MCF 10A (cell line): ENCODE measurements at regions not wholly inside any gene's neighbourhood (a gene's known extent, or its start where the extent isn't known, plus 50 kb on each side); places are given as distances from the start of the nearest gene placed in this dataset.

ENCODE experiments used
- BruUV-seq: library from RNA; stranded (reverse); fragments of 400-500 nt; replicated peaks from 2 replicates; lab custom pipeline; 2021; lab: Mats Ljungman, UMichigan
- CTCF ChIA-PET: fragments of 300-600 bp; sonication (Branson Sonifier 250); formaldehyde crosslinking; extraction: SDS; loops from one replicate; lab custom pipeline; 2021; ENCODE audit warnings: antibody characterized with exemption, inconsistent platforms; lab: Yijun Ruan, JAX
- POLR2A ChIA-PET: fragments of 300-600, 350-650 bp; sonication (Branson Sonifier 250); formaldehyde crosslinking; extraction: SDS; loops from one replicate; lab custom pipeline; 2020; ENCODE audit warnings: antibody characterized with exemption, inconsistent platforms; lab: Yijun Ruan, JAX
- DNase-seq: peaks from one replicate; pipeline ENCODE4 v3.0.0-alpha.2; 2018; ENCODE audit not compliant: unreplicated experiment
- H3K27ac Mint-ChIP-seq: one replicate; pipeline ENCODE4 v1.8.0; 2022; ENCODE audit warnings: mild to moderate bottlenecking, low read depth, mixed read lengths; ENCODE audit not compliant: unreplicated experiment
- H3K27me3 Mint-ChIP-seq: one replicate; pipeline ENCODE4 v1.8.0; 2022; ENCODE audit warnings: mixed read lengths; ENCODE audit not compliant: insufficient read depth, unreplicated experiment
- H3K36me3 Mint-ChIP-seq: one replicate; pipeline ENCODE4 v1.8.0; 2022; ENCODE audit warnings: mild to moderate bottlenecking, moderate library complexity, mixed read lengths; ENCODE audit not compliant: insufficient read depth, unreplicated experiment
- H3K4me1 Mint-ChIP-seq: one replicate; pipeline ENCODE4 v1.8.0; 2022; ENCODE audit warnings: mixed read lengths; ENCODE audit not compliant: insufficient read depth, unreplicated experiment
- H3K4me3 Mint-ChIP-seq: one replicate; pipeline ENCODE4 v1.8.0; 2022; ENCODE audit warnings: mild to moderate bottlenecking, moderate library complexity, mixed read lengths; ENCODE audit not compliant: unreplicated experiment
- H3K9me3 Mint-ChIP-seq: one replicate; pipeline ENCODE4 v1.8.0; 2022; ENCODE audit warnings: mixed read lengths; ENCODE audit not compliant: unreplicated experiment
- intact Hi-C: fragments of 100-400 bp; cut with micrococcal nuclease; formaldehyde crosslinking; loops from 2 replicates; pipeline ENCODE4 v1.14.1; 2022
- microRNA-seq: library from miRNA; unstranded; fragments of <30 nt; microRNA quantifications from one replicate; pipeline ENCODE4 v1.2.0, GENCODE V29; 2022
- TF ChIP-seq, protein P1 (sequence below): fragments of 200-600 bp; IDR thresholded peaks from one replicate; pipeline ENCODE4 v1.8.0; 2022; ENCODE audit warnings: antibody characterized with exemption, mild to moderate bottlenecking; ENCODE audit not compliant: unreplicated experiment

DNA sequence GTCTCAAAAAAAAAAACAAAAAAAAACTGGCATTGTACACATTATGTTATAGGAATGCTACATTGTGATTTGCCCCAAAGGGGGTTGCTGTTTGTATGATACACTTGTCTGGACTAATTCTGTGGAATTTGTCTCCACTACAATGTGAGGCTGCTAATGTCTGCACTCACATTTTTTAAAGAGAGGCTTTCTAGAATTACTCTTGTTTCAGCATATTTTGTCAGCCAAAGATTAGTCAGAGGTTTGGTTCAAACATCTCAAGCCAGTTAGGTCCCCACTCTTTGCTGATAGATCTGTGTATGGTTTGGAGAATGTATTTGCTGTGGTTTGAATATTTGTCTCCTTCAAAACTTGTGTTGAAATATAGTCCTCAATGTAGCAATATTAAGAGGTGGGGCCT is 59.3 kb upstream of the ZNF169 start:
- no peak for DNase-seq

GRCh38 chr9:94204174-94204573 is 54.9 kb upstream of the ZNF169 start:
- TF ChIP-seq, protein P1, sequence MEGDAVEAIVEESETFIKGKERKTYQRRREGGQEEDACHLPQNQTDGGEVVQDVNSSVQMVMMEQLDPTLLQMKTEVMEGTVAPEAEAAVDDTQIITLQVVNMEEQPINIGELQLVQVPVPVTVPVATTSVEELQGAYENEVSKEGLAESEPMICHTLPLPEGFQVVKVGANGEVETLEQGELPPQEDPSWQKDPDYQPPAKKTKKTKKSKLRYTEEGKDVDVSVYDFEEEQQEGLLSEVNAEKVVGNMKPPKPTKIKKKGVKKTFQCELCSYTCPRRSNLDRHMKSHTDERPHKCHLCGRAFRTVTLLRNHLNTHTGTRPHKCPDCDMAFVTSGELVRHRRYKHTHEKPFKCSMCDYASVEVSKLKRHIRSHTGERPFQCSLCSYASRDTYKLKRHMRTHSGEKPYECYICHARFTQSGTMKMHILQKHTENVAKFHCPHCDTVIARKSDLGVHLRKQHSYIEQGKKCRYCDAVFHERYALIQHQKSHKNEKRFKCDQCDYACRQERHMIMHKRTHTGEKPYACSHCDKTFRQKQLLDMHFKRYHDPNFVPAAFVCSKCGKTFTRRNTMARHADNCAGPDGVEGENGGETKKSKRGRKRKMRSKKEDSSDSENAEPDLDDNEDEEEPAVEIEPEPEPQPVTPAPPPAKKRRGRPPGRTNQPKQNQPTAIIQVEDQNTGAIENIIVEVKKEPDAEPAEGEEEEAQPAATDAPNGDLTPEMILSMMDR: no peak
- POLR2A ChIA-PET: no interaction called here
- H3K27me3 Mint-ChIP-seq: no peaks in the 10 kb centered on the region
- H3K36me3 Mint-ChIP-seq: peaks cover 41% of the 10 kb centered on the region
- intact Hi-C loops: no loop called here
- peaks cover 23% of the 10 kb centered on the region for H3K9me3 Mint-ChIP-seq
- BruUV-seq: no TSS peak
- no peak for DNase-seq
- no peak overlapping the region for H3K4me3 Mint-ChIP-seq
- no peak overlapping the region for H3K27ac Mint-ChIP-seq
- CTCF ChIA-PET: interaction anchor here (0.5 to 1.0 kb wide), 2 partner anchors 137 to 138 kb away, joined by 3 to 4 read pairs; no protein-coding TSS in a partner anchor
- no peaks in the 10 kb centered on the region for H3K4me1 Mint-ChIP-seq

More for the DNA sequence above, 59.3 kb upstream of the ZNF169 start:
- TF ChIP-seq, protein P1: no peak
- Mint-ChIP-seq H3K36me3 (peaks cover 80% of the 10 kb centered on the region), H3K27ac (no peak overlapping the region), H3K4me1 (no peaks in the 10 kb centered on the region), H3K9me3 (peaks cover 5% of the 10 kb centered on the region), H3K4me3 (no peak overlapping the region), H3K27me3 (no peaks in the 10 kb centered on the region)
- intact Hi-C loops: no loop called here
- BruUV-seq: no TSS peak
- ChIA-PET POLR2A (no interaction called here), CTCF (interaction anchor here (1.4 to 1.9 kb wide), 2 partner anchors 14 to 185 kb away, joined by 6 to 7 read pairs; no protein-coding TSS in a partner anchor)

GRCh38 chr9:94207781-94208180 is 51.3 kb upstream of the ZNF169 start:
- no TSS peak for BruUV-seq

More at GRCh38 chr9:94207781-94208180, 51.3 kb upstream of the ZNF169 start:
- ChIA-PET CTCF (interaction anchor here (0.6 kb wide), 1 partner anchor 28 kb away, joined by 3 read pairs; no protein-coding TSS in a partner anchor), POLR2A (interaction anchor here (0.7 kb wide), 1 partner anchor 12 kb away, joined by 3 read pairs; no protein-coding TSS in a partner anchor)
- Mint-ChIP-seq H3K4me1 (peaks cover 5% of the 10 kb centered on the region), H3K27me3 (no peaks in the 10 kb centered on the region), H3K9me3 (peaks cover 23% of the 10 kb centered on the region), H3K27ac (no peak overlapping the region), H3K4me3 (no peak overlapping the region), H3K36me3 (peaks cover 6% of the 10 kb centered on the region)
- intact Hi-C loops: no loop called here
- no peak for DNase-seq
- TF ChIP-seq, protein P1: no peak

Small RNA genes lying in the stretch of these regions (microRNA-seq; reads per million reads assigned to microRNA genes)
- gene MIRLET7A1 (603 reads per million, percentile 83 among the genes with 10 or more reads in this experiment), gene MIRLET7D (7,386 reads per million, percentile 96 among the genes with 10 or more reads in this experiment), gene MIRLET7F1 (378 reads per million, percentile 82 among the genes with 10 or more reads in this experiment)
